Stimulated activated memory B cell treated with anti-CD40 and anti-IgM and Interleukin-4, amounts not matched to agents 10 μg/mL and 1 μg/mL and 100 μg/mL, for 72 hours (primary cell): ENCODE measurements at regions not wholly inside any gene's neighbourhood (a gene's known extent, or its start where the extent isn't known, plus 50 kb on each side); places are given as distances from the start of the nearest gene placed in this dataset.

Experiments used
- ATAC-seq: fragments of 150-1000 bp; cut with Tn5 transposase; 2 replicates; pipeline ENCODE4 v1.10.0; 2021
- H3K27ac Mint-ChIP-seq: one replicate; pipeline ENCODE4 v1.8.0; 2022; ENCODE audit warnings: mild to moderate bottlenecking, mixed read lengths
- H3K27me3 Mint-ChIP-seq: one replicate; pipeline ENCODE4 v1.8.0; 2022; ENCODE audit warnings: mixed read lengths
- H3K36me3 Mint-ChIP-seq: one replicate; pipeline ENCODE4 v1.8.0; 2022; ENCODE audit warnings: mixed read lengths
- H3K4me1 Mint-ChIP-seq: one replicate; pipeline ENCODE4 v1.8.0; 2022; ENCODE audit warnings: mixed read lengths
- H3K4me3 Mint-ChIP-seq: one replicate; pipeline ENCODE4 v1.8.0; 2022; ENCODE audit warnings: mild to moderate bottlenecking, moderate library complexity, mixed read lengths
- H3K9me3 Mint-ChIP-seq: one replicate; pipeline ENCODE4 v1.8.0; 2022; ENCODE audit warnings: mixed read lengths

- no peak overlapping the region for H3K27ac Mint-ChIP-seq
- peaks cover 12% of the 10 kb centered on the region for H3K9me3 Mint-ChIP-seq
- no peak overlapping the region for H3K4me3 Mint-ChIP-seq
- H3K36me3 Mint-ChIP-seq, result no peaks in the 10 kb centered on the region
- ATAC-seq, result no peak
- H3K27me3 Mint-ChIP-seq, result peaks cover 13% of the 10 kb centered on the region
- no peaks in the 10 kb centered on the region for H3K4me1 Mint-ChIP-seq
These were observed 73.9 kb upstream of the SLC14A2 start for GRCh38 chr18:45541421-45541820.

- Mint-ChIP-seq H3K27me3 (peaks cover 12% of the 10 kb centered on the region), H3K36me3 (no peaks in the 10 kb centered on the region), H3K9me3 (peaks cover 12% of the 10 kb centered on the region), H3K4me3 (no peak overlapping the region), H3K4me1 (no peaks in the 10 kb centered on the region), H3K27ac (no peak overlapping the region)
- no peak for ATAC-seq
These were observed 73.2 kb upstream of the SLC14A2 start for GRCh38 chr18:45542043-45542442.

GRCh38 chr18:45547910-45548309 is 67.4 kb upstream of the SLC14A2 start:
- Mint-ChIP-seq H3K27me3 (peaks cover 31% of the 10 kb centered on the region), H3K9me3 (no peaks in the 10 kb centered on the region), H3K4me1 (no peaks in the 10 kb centered on the region), H3K27ac (no peak overlapping the region), H3K36me3 (no peaks in the 10 kb centered on the region), H3K4me3 (no peak overlapping the region)
- ATAC-seq, result no peak

GRCh38 chr18:45548614-45549013 is 66.7 kb upstream of the SLC14A2 start:
- Mint-ChIP-seq H3K9me3 (no peaks in the 10 kb centered on the region), H3K27me3 (peaks cover 31% of the 10 kb centered on the region), H3K4me1 (no peaks in the 10 kb centered on the region), H3K27ac (no peak overlapping the region), H3K36me3 (no peaks in the 10 kb centered on the region), H3K4me3 (no peak overlapping the region)
- no peak for ATAC-seq

GRCh38 chr18:45549290-45549689 is 66.0 kb upstream of the SLC14A2 start:
- H3K27ac Mint-ChIP-seq, result no peak overlapping the region
- no peak for ATAC-seq
- H3K9me3 Mint-ChIP-seq, result no peaks in the 10 kb centered on the region
- no peaks in the 10 kb centered on the region for H3K4me1 Mint-ChIP-seq
- H3K36me3 Mint-ChIP-seq, result no peaks in the 10 kb centered on the region
- H3K27me3 Mint-ChIP-seq, result peaks cover 26% of the 10 kb centered on the region
- no peak overlapping the region for H3K4me3 Mint-ChIP-seq

GRCh38 chr18:45551142-45551815 is 64.0 kb upstream of the SLC14A2 start:
- H3K4me3 Mint-ChIP-seq, result no peak overlapping the region

GRCh38 chr18:45553723-45554388 is 61.4 kb upstream of the SLC14A2 start:
- Mint-ChIP-seq H3K9me3 (no peaks in the 10 kb centered on the region), H3K36me3 (no peaks in the 10 kb centered on the region), H3K27me3 (peaks cover 9% of the 10 kb centered on the region), H3K27ac (no peak overlapping the region), H3K4me1 (no peaks in the 10 kb centered on the region), H3K4me3 (no peak overlapping the region)
- no peak for ATAC-seq

More at GRCh38 chr18:45551142-45551815, 64.0 kb upstream of the SLC14A2 start:
- Mint-ChIP-seq H3K9me3 (no peaks in the 10 kb centered on the region), H3K27ac (no peak overlapping the region), H3K36me3 (no peaks in the 10 kb centered on the region), H3K27me3 (peaks cover 24% of the 10 kb centered on the region), H3K4me1 (no peaks in the 10 kb centered on the region)
- ATAC-seq, result no peak

GRCh38 chr18:45554389-45554737 is 60.9 kb upstream of the SLC14A2 start:
- Mint-ChIP-seq H3K4me1 (no peaks in the 10 kb centered on the region), H3K27me3 (peaks cover 9% of the 10 kb centered on the region), H3K27ac (no peak overlapping the region), H3K9me3 (no peaks in the 10 kb centered on the region), H3K4me3 (no peak overlapping the region), H3K36me3 (no peaks in the 10 kb centered on the region)
- ATAC-seq, result no peak

GRCh38 chr18:45556222-45556621 is 59.1 kb upstream of the SLC14A2 start:
- Mint-ChIP-seq H3K27ac (no peak overlapping the region), H3K9me3 (no peaks in the 10 kb centered on the region), H3K4me3 (no peak overlapping the region), H3K36me3 (no peaks in the 10 kb centered on the region), H3K27me3 (no peaks in the 10 kb centered on the region), H3K4me1 (no peaks in the 10 kb centered on the region)
- ATAC-seq, result no peak

GRCh38 chr18:45557287-45557686 is 58.0 kb upstream of the SLC14A2 start:
- Mint-ChIP-seq H3K36me3 (no peaks in the 10 kb centered on the region), H3K4me1 (no peaks in the 10 kb centered on the region), H3K27me3 (no peaks in the 10 kb centered on the region), H3K27ac (no peak overlapping the region), H3K4me3 (no peak overlapping the region), H3K9me3 (no peaks in the 10 kb centered on the region)
- no peak for ATAC-seq

GRCh38 chr18:45557779-45558178 is 57.5 kb upstream of the SLC14A2 start:
- no peak for ATAC-seq
- no peaks in the 10 kb centered on the region for H3K36me3 Mint-ChIP-seq
- no peaks in the 10 kb centered on the region for H3K27me3 Mint-ChIP-seq

GRCh38 chr18:45559258-45559657 is 56.0 kb upstream of the SLC14A2 start:
- H3K4me1 Mint-ChIP-seq, result no peaks in the 10 kb centered on the region
- H3K36me3 Mint-ChIP-seq, result no peaks in the 10 kb centered on the region
- H3K4me3 Mint-ChIP-seq, result no peak overlapping the region
- no peaks in the 10 kb centered on the region for H3K9me3 Mint-ChIP-seq
- ATAC-seq, result no peak
- no peaks in the 10 kb centered on the region for H3K27me3 Mint-ChIP-seq
- H3K27ac Mint-ChIP-seq, result no peak overlapping the region

More at GRCh38 chr18:45557779-45558178, 57.5 kb upstream of the SLC14A2 start:
- no peak overlapping the region for H3K27ac Mint-ChIP-seq
- H3K9me3 Mint-ChIP-seq, result no peaks in the 10 kb centered on the region
- no peak overlapping the region for H3K4me3 Mint-ChIP-seq
- H3K4me1 Mint-ChIP-seq, result no peaks in the 10 kb centered on the region

- H3K4me3 Mint-ChIP-seq, result no peak overlapping the region
- no peaks in the 10 kb centered on the region for H3K9me3 Mint-ChIP-seq
- H3K36me3 Mint-ChIP-seq, result no peaks in the 10 kb centered on the region
- no peak overlapping the region for H3K27ac Mint-ChIP-seq
- no peaks in the 10 kb centered on the region for H3K27me3 Mint-ChIP-seq
- H3K4me1 Mint-ChIP-seq, result no peaks in the 10 kb centered on the region
- no peak for ATAC-seq
These were observed 54.4 kb upstream of the SLC14A2 start for GRCh38 chr18:45560870-45561269.

- Mint-ChIP-seq H3K4me1 (no peaks in the 10 kb centered on the region), H3K36me3 (no peaks in the 10 kb centered on the region), H3K27ac (no peak overlapping the region), H3K27me3 (peaks cover 8% of the 10 kb centered on the region), H3K4me3 (no peak overlapping the region), H3K9me3 (no peaks in the 10 kb centered on the region)
- ATAC-seq, result no peak
These were observed 52.5 kb upstream of the SLC14A2 start for GRCh38 chr18:45562567-45563479.

- Mint-ChIP-seq H3K27ac (no peak overlapping the region), H3K36me3 (no peaks in the 10 kb centered on the region), H3K4me3 (no peak overlapping the region), H3K9me3 (no peaks in the 10 kb centered on the region), H3K27me3 (peaks cover 8% of the 10 kb centered on the region), H3K4me1 (no peaks in the 10 kb centered on the region)
- no peak for ATAC-seq
These were observed 49.9 kb upstream of the SLC14A2 start for GRCh38 chr18:45565280-45565970.
